ENCODE measurements at regions not wholly inside any gene's neighbourhood (a gene's known extent, or its start where the extent isn't known, plus 50 kb on each side); places are given as distances from the start of the nearest gene placed in this dataset.
"Not testable (repeated sequence)": the region's sequence is repeated elsewhere in the genome, so short reads cannot be mapped to it uniquely, and the experiment has no call there.

DNA sequence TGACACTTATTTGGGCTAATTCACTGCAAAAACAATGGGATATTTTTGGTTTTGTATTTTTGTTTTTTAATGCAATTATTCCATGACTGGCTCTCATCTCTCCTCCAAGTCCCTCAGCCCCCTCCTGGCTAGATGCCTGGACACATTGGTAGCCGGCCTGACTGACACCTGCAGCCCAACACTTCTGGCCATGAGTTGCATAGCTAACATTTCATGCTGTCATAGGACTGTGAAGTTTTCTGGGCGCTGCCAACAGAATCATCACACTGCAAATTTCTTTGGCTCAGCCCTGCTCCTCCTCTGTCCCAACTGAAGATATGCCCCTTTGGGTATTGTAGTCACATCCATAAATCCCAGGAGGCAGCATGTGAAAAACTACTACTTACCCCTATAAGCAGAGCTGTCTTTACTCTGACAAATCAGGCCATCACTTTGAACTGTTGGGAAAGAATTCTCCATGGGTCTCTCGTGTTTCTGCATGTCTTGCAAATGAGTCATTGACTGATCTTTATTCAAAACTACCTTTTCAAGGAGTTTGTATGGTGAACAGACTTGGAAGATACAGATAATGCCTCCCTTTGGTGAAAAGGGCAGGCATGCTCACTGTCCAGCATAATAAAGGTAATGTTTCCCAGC is 126.7 kb upstream of the LGR5 start:
- no peaks in the 10 kb centered on the region for H3K27me3 ChIP-seq
- H3K27ac ChIP-seq = no peak overlapping the region
- WGBS, 2 donors (ENCODE audit: low coverage in 1 of 2) = 42 to 63% methylated on average over 2 to 3 of the region's 3 CpGs
- H3K4me1 ChIP-seq = no peaks in the 10 kb centered on the region
- H3K4me3 ChIP-seq = no peak overlapping the region
- ATAC-seq = no peak
- H3K36me3 ChIP-seq = no peaks in the 10 kb centered on the region
- peaks cover 0 to 5% (median 0%) of the 10 kb centered on the region in 3 donors for H3K9me3 ChIP-seq
- TF ChIP-seq POLR2A (IDR thresholded peaks at IDR 0.05) = no peak
- TF ChIP-seq, protein P1, sequence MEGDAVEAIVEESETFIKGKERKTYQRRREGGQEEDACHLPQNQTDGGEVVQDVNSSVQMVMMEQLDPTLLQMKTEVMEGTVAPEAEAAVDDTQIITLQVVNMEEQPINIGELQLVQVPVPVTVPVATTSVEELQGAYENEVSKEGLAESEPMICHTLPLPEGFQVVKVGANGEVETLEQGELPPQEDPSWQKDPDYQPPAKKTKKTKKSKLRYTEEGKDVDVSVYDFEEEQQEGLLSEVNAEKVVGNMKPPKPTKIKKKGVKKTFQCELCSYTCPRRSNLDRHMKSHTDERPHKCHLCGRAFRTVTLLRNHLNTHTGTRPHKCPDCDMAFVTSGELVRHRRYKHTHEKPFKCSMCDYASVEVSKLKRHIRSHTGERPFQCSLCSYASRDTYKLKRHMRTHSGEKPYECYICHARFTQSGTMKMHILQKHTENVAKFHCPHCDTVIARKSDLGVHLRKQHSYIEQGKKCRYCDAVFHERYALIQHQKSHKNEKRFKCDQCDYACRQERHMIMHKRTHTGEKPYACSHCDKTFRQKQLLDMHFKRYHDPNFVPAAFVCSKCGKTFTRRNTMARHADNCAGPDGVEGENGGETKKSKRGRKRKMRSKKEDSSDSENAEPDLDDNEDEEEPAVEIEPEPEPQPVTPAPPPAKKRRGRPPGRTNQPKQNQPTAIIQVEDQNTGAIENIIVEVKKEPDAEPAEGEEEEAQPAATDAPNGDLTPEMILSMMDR (IDR thresholded peaks at IDR 0.05) = no peak
- TF ChIP-seq EP300 (IDR thresholded peaks at IDR 0.05) = no peak
- TF ChIP-seq POLR2AphosphoS5 (IDR thresholded peaks at IDR 0.05) = no peak

DNA sequence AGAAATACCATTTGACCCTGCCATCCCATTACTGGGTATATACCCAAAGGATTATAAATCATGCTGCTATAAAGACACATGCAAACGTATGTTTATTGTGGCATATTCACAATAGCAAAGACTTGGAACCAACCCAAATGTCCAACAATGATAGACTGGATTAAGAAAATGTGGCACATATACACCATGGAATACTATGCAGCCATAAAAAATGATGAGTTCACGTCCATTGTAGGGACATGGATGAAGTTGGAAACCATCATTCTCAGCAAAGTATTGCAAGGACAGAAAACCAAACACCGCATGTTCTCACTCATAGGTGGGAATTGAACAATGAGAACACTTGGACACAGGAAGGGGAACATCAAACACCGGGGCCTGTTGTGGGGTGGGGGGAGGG is 128.0 kb upstream of the LGR5 start:
- H3K9me3 ChIP-seq, H3K27me3 ChIP-seq, H3K4me1 ChIP-seq, ATAC-seq, H3K36me3 ChIP-seq, H3K4me3 ChIP-seq, H3K27ac ChIP-seq: not testable (repeated sequence)
- WGBS, 2 donors (ENCODE audit: low coverage in 1 of 2) = 33 to 77% methylated on average over 1 to 3 of the region's 4 CpGs

DNA sequence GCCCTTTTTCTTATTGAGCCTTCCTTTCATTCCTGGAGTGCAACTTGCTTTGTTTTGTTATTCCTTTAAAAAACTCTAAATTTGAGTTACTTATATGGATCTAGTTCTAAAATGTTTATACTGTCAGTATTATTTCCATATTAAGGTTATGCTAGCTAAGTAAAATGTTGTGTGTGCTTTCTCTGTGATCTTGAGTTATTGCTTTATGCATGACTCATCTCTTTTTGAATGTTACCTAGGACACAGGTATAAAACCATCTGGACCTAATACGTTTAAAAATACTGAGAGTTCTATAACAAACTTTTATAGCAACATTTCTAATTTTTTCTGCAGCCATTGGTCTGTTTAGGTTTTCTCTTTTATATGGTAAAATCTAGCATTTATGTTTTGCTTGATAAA is 132.8 kb upstream of the LGR5 start:
- TF ChIP-seq POLR2AphosphoS5 (IDR thresholded peaks at IDR 0.05) (no peak), EP300 (IDR thresholded peaks at IDR 0.05) (no peak)
- Histone ChIP-seq H3K36me3 (no peaks in the 10 kb centered on the region), H3K27ac (no peak overlapping the region), H3K9me3 (no peaks in the 10 kb centered on the region), H3K4me3 (no peak overlapping the region), H3K4me1 (no peaks in the 10 kb centered on the region), H3K27me3 (no peaks in the 10 kb centered on the region)
- WGBS, 2 donors (ENCODE audit: low coverage in 1 of 2) = 74 to 100% methylated on average over 1 of the region's 1 CpG
- no peak for ATAC-seq

DNA sequence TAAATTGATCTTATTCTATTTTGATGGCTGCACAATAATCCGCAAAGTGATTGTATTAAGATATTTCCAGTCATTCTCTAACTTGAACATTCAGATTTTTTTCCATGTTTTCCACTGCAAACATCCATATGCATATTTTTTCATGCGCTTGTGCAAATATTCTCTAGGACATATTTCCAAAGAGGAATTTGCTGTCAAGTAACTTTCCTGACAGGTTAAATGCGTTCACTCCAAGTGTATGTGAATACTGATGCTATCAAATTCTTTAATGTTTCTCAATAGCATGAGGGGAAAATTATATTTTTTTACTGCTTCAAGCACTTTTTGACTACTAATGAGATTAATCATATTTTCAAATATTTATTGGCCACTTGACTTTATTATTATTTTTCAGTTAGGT is 135.3 kb upstream of the LGR5 start:
- TF ChIP-seq, protein P1 (IDR thresholded peaks at IDR 0.05) = no peak
- TF ChIP-seq EP300 (IDR thresholded peaks at IDR 0.05) (no peak), POLR2AphosphoS5 (IDR thresholded peaks at IDR 0.05) (no peak), POLR2A (IDR thresholded peaks at IDR 0.05) (no peak)
- H3K36me3 ChIP-seq = no peaks in the 10 kb centered on the region
- no peaks in the 10 kb centered on the region for H3K27me3 ChIP-seq
- H3K9me3 ChIP-seq = no peaks in the 10 kb centered on the region
- no peak for ATAC-seq
- WGBS, 2 donors (ENCODE audit: low coverage in 1 of 2) = 85 to 87% methylated on average over 3 of the region's 3 CpGs
- H3K4me1 ChIP-seq = no peaks in the 10 kb centered on the region
- no peak overlapping the region for H3K4me3 ChIP-seq
- H3K27ac ChIP-seq = no peak overlapping the region

DNA sequence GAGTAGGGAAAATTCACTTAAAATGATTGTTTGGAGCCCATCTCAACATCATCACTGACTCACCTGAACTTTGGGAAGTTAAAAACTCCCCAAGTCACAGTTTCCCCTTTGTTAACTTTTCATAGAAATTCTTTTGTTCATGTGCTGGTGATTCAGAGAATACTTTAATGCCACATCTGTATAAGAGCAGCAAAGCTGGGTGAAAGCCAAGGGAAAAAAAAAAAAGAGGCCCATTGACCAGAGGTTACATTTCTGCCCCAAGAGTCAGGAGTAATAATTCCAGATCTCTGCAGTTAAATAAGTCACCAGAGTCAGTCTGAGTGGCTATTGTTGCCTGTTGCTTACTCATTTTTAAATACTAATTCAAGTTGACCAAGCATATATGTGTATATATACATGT is 136.4 kb upstream of the LGR5 start:
- Histone ChIP-seq H3K4me3 (no peak overlapping the region), H3K36me3 (no peaks in the 10 kb centered on the region), H3K27me3 (no peaks in the 10 kb centered on the region), H3K4me1 (no peaks in the 10 kb centered on the region), H3K9me3 (no peaks in the 10 kb centered on the region), H3K27ac (no peak overlapping the region)
- TF ChIP-seq, protein P1 (IDR thresholded peaks at IDR 0.05) = no peak
- TF ChIP-seq POLR2A (IDR thresholded peaks at IDR 0.05) = no peak
- TF ChIP-seq EP300 (IDR thresholded peaks at IDR 0.05) = no peak
- no peak for TF ChIP-seq POLR2AphosphoS5 (IDR thresholded peaks at IDR 0.05)
- no peak for ATAC-seq

DNA sequence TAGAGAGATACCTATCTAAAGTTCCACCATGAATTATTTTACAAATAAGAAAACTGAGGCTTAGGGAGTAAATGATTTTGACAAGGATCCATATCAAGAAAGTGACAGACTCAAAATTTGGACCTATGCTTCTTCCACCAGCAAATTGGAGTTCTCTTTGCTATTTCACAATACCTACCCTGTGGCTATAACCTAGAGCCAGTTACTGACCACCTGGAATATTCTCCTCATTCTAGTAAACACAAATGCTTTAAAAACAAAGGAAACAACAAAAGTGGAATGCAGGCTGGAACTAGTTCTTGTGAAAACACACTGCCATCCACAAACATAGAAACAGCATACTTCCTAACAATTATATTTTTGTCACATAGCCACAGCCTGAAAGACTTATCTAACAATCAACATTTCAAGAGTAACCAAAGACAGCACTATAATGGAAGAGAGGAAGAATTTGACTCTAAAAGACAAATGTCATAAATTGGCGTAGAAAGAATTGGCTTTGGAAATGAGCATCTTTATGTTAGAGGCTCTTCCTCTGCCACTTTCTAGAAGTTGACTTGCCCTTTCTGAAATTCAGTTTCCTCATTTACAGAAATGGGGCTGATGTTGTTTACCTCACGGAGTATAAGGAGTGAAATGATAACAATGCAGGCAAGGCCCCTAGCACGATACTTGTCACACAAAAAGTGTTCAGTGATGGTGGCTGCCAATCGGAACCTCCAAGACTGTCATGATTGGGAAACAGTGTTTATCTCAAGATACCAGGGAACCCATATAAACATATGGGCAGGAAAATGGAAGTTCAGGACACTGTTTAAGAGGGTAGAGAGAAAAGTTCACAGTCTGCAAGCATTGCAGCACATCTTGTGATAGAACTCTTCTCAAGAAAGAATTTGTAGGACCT is 138.6 kb upstream of the LGR5 start:
- Histone ChIP-seq H3K4me3 (no peak overlapping the region), H3K4me1 (no peaks in the 10 kb centered on the region), H3K9me3 (no peaks in the 10 kb centered on the region), H3K36me3 (no peaks in the 10 kb centered on the region), H3K27ac (no peak overlapping the region), H3K27me3 (no peaks in the 10 kb centered on the region)
- WGBS, 2 donors (ENCODE audit: low coverage in 1 of 2) = 54 to 90% methylated on average over 4 of the region's 4 CpGs
- TF ChIP-seq POLR2AphosphoS5 (IDR thresholded peaks at IDR 0.05) (no peak), EP300 (IDR thresholded peaks at IDR 0.05) (no peak), POLR2A (IDR thresholded peaks at IDR 0.05) (no peak)
- TF ChIP-seq, protein P1 (IDR thresholded peaks at IDR 0.05) = no peak
- no peak for ATAC-seq

Measured in gastroesophageal sphincter (tissue), 4 donors.